ENCODE measurements at regions not wholly inside any gene's neighbourhood (a gene's known extent, or its start where the extent isn't known, plus 50 kb on each side); places are given as distances from the start of the nearest gene placed in this dataset.

DNA sequence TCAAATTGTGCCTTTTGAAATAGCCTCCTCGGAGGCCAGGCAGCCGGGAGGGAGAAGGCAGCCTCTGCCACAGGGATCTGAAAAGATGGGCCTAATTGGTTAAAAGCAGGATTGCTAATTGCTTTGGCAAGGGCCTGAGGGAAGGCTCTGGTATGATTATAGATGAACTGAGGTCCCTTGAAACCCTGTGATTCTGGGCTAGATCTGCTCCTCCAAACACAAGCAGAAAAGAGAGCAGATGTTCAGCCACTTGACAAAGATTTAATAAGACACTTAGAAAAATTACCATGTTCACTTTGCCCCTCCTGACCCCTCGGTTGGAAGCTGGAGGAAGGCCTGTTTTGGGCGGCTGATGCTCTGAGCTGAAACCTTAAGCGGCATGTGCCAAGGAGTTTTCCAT, 209.5 kb upstream of the MPHOSPH6 start:
- TF ChIP-seq, protein P1, sequence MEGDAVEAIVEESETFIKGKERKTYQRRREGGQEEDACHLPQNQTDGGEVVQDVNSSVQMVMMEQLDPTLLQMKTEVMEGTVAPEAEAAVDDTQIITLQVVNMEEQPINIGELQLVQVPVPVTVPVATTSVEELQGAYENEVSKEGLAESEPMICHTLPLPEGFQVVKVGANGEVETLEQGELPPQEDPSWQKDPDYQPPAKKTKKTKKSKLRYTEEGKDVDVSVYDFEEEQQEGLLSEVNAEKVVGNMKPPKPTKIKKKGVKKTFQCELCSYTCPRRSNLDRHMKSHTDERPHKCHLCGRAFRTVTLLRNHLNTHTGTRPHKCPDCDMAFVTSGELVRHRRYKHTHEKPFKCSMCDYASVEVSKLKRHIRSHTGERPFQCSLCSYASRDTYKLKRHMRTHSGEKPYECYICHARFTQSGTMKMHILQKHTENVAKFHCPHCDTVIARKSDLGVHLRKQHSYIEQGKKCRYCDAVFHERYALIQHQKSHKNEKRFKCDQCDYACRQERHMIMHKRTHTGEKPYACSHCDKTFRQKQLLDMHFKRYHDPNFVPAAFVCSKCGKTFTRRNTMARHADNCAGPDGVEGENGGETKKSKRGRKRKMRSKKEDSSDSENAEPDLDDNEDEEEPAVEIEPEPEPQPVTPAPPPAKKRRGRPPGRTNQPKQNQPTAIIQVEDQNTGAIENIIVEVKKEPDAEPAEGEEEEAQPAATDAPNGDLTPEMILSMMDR (IDR thresholded peaks at IDR 0.05; ENCODE audit: low read depth, low read length) = no peak

DNA sequence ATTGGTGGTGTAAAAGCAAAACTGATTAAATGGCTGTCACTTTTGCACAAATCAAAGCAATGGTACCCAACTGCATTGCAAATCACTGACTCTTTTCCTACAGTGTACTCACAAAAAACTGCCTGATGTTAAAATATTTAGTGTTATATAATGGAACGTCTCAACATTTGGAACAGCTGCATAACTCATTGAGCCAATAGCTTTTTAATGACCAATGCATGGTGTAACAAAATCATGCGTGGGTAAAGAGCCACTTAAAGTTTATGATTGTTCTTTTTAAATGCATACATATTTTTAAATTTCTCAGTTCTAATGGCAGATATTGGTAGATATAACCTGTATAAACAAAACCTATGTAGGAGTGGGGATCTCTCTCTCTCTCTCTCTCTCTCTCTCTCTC, 204.0 kb upstream of the MPHOSPH6 start:
- Histone ChIP-seq H3K27me3 (ENCODE audit: insufficient read depth, low read depth, severe bottlenecking) (no peaks in the 10 kb centered on the region), H3K4me3 (ENCODE audit: low read depth, low read length) (no peak overlapping the region), H3K36me3 (no peaks in the 10 kb centered on the region), H3K9me3 (ENCODE audit: severe bottlenecking) (no peaks in the 10 kb centered on the region), H3K27ac (no peak overlapping the region)
- DNase-seq = no peak
- TF ChIP-seq, protein P1 (IDR thresholded peaks at IDR 0.05; ENCODE audit: low read depth, low read length) = no peak

More for the DNA sequence above, 209.5 kb upstream of the MPHOSPH6 start:
- H3K27ac ChIP-seq = peak overlapping the region; percentile 63
- no peaks in the 10 kb centered on the region for H3K36me3 ChIP-seq
- DNase-seq = peak; percentile 49
- no peak overlapping the region for H3K4me3 ChIP-seq (ENCODE audit: low read depth, low read length)
- H3K27me3 ChIP-seq (ENCODE audit: insufficient read depth, low read depth, severe bottlenecking) = no peaks in the 10 kb centered on the region
- no peaks in the 10 kb centered on the region for H3K9me3 ChIP-seq (ENCODE audit: severe bottlenecking)

DNA sequence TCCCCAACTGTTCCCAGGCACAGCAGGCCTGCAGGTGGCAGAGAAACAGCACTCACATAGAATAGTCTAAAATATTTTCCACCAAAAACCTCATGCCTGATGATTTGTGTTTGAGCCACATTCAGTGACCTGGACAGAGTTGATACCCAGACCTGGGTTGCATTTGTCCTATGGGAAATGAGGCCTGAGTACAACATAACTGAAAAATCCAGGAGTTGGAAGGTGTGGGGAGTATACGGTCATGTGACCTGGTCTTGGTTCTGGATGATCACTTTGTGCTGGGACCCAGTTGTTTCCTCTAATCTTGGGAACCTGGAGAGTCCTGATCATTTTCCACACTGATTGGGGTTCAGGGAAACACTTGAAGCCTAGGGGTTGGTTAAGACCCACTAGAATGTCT, 200.3 kb upstream of the MPHOSPH6 start:
- H3K36me3 ChIP-seq = no peaks in the 10 kb centered on the region
- TF ChIP-seq, protein P1 (IDR thresholded peaks at IDR 0.05; ENCODE audit: low read depth, low read length) = no peak
- no peak for DNase-seq
- no peaks in the 10 kb centered on the region for H3K9me3 ChIP-seq (ENCODE audit: severe bottlenecking)
- no peak overlapping the region for H3K4me3 ChIP-seq (ENCODE audit: low read depth, low read length)
- H3K27ac ChIP-seq = no peak overlapping the region
- no peaks in the 10 kb centered on the region for H3K27me3 ChIP-seq (ENCODE audit: insufficient read depth, low read depth, severe bottlenecking)

DNA sequence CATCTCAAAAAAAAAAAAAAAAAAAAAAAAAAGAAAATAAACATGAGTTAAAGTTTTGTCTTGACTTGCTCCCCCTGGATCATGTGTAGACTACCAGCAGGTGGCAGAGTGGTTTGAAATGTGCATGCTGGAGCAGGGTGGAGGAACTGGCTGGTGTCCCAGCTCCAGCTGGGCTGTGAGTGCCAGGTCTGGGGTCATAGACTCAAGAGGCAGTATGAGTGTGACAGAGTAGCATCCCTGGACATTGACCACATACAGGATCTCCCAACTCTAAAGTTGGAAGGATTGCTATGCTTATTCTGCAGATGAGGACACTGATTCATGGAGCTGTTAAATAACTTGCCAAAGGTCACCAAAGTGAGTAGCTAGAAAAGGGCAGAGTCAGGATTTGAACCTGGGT, 198.0 kb upstream of the MPHOSPH6 start:
- Histone ChIP-seq H3K27ac (no peak overlapping the region), H3K27me3 (ENCODE audit: insufficient read depth, low read depth, severe bottlenecking) (no peaks in the 10 kb centered on the region), H3K9me3 (ENCODE audit: severe bottlenecking) (no peaks in the 10 kb centered on the region), H3K36me3 (no peaks in the 10 kb centered on the region), H3K4me3 (ENCODE audit: low read depth, low read length) (no peak overlapping the region)
- DNase-seq = peak; percentile 46
- TF ChIP-seq, protein P1 (IDR thresholded peaks at IDR 0.05; ENCODE audit: low read depth, low read length) = peak; percentile 43; the same call in 1 of the 2 replicates

DNA sequence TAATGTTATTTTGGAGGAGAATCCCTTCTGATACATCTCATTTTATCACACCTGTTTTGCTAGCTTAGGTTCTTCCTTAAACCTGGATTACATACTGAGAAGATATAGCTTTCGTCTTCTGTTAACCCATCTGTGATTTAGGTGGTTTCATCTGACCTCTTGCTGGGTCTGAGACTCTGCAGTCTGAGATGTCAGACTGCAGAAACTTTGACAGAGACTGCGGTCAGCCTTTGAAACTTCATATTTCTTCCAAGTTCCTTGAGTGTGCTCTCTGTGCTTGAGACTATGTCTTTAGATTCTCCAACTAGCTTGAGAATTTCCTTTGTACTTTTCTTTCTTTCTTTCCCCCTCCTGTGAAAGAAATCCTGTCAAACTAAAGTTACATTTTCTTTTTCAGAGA, 196.4 kb upstream of the MPHOSPH6 start:
- H3K9me3 ChIP-seq (ENCODE audit: severe bottlenecking) = no peaks in the 10 kb centered on the region
- no peak overlapping the region for H3K27ac ChIP-seq
- H3K36me3 ChIP-seq = no peaks in the 10 kb centered on the region
- H3K27me3 ChIP-seq (ENCODE audit: insufficient read depth, low read depth, severe bottlenecking) = no peaks in the 10 kb centered on the region
- no peak for DNase-seq
- H3K4me3 ChIP-seq (ENCODE audit: low read depth, low read length) = no peak overlapping the region
- TF ChIP-seq, protein P1 (IDR thresholded peaks at IDR 0.05; ENCODE audit: low read depth, low read length) = no peak

DNA sequence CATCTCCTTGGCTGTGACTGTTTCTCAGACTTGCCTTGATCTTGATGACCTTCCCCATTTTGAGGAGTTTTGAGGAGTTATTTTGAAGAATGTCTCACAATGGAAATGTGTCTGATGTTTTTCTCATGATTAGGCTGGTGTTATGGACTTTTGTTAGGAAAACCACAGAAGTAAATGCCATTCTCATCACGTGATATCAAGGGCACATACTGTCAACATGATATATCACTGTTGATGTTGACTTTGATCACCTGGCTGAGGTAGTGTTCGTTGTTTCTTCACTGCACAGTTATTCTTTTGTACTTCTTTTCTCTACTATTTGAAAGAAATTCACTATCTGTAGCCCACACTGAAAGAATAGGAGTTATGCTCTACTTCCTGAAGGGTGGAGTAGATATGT, 194.7 kb upstream of the MPHOSPH6 start:
- no peak for DNase-seq
- Histone ChIP-seq H3K27ac (no peak overlapping the region), H3K27me3 (ENCODE audit: insufficient read depth, low read depth, severe bottlenecking) (no peaks in the 10 kb centered on the region), H3K4me3 (ENCODE audit: low read depth, low read length) (no peak overlapping the region), H3K36me3 (no peaks in the 10 kb centered on the region), H3K9me3 (ENCODE audit: severe bottlenecking) (no peaks in the 10 kb centered on the region)
- TF ChIP-seq, protein P1 (IDR thresholded peaks at IDR 0.05; ENCODE audit: low read depth, low read length) = no peak
